ENCODE measurements at regions not wholly inside any gene's neighbourhood (a gene's known extent, or its start where the extent isn't known, plus 50 kb on each side); places are given as distances from the start of the nearest gene placed in this dataset.

DNA sequence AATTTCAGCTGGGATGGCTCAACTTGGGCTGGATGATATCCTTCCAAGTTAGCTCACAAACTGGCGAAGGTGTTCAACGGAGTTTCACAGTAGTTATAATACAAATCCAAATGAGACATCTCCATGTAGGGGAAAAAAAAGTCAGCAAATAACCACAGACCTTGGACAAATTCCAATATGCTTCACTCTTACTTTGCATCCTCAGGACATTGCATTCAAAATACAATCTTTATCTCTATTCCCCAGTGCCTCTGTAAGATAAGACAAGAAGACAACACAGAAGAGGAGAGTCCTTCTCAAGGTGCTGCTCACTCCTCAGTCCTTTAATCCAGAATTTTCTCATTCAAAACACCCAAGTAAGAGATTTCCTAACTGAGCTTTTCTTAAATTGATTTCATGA, 1797.7 kb downstream of the MRPL39 start:
- TF ChIP-seq TAF1 (IDR thresholded peaks at IDR 0.05; ENCODE audit: low read depth, low read length) (no peak), POU2F2 (IDR thresholded peaks at IDR 0.05; ENCODE audit: low read depth, low read length) (no peak), POLR2A (IDR thresholded peaks at IDR 0.05; ENCODE audit: low read depth, low read length) (no peak), POLR2AphosphoS5 (IDR thresholded peaks at IDR 0.05; ENCODE audit: low read depth, low read length) (no peak)
